Loucy (cell line): ENCODE measurements at regions not wholly inside any gene's neighbourhood (a gene's known extent, or its start where the extent isn't known, plus 50 kb on each side); places are given as distances from the start of the nearest gene placed in this dataset.

Source experiments
- CTCF ChIP-seq: fragments of 200-600 bp; sonication (generic); conservative IDR thresholded peaks from 2 replicates; pipeline ENCODE4 v1.5.1; 2014; ENCODE audit warnings: mild to moderate bottlenecking, antibody characterized with exemption, low read length
- EZH2phosphoT487 ChIP-seq: fragments of 200-600 bp; IDR thresholded peaks from 2 replicates; pipeline ENCODE4 v1.6.1; 2018; ENCODE audit warnings: antibody characterized with exemption, mild to moderate bottlenecking, moderate library complexity, borderline replicate concordance

- TF ChIP-seq CTCF (no peak), EZH2phosphoT487 (no peak)
Observed at GRCh38 chr6:147749331-147749730, 240.8 kb downstream of the SAMD5 start.
